Testis (tissue), 2 donors: ENCODE measurements at regions not wholly inside any gene's neighbourhood (a gene's known extent, or its start where the extent isn't known, plus 50 kb on each side); places are given as distances from the start of the nearest gene placed in this dataset.
"Not testable (repeated sequence)": the region's sequence is repeated elsewhere in the genome, so short reads cannot be mapped to it uniquely, and the experiment has no call there.

Experiments used
- CTCF ChIP-seq, 3 experiments: fragments of 450-650 bp in 2 of 3; fragments of 200-600 bp in 1 of 3; sonication (generic) in 1 of 3; IDR thresholded peaks; one replicate each; pipeline ENCODE4 v1.5.1; 2016 to 2019; ENCODE audit warnings: antibody characterized with exemption in 3 of 3, mild to moderate bottlenecking in 2 of 3, moderate library complexity in 1 of 3
- POLR2A ChIP-seq: fragments of 450-650 bp; IDR thresholded peaks from one replicate; pipeline ENCODE4 v1.6.1; 2017; ENCODE audit warnings: antibody characterized with exemption, mild to moderate bottlenecking, moderate library complexity

- not testable (repeated sequence) for TF ChIP-seq CTCF (IDR thresholded peaks at IDR 0.05); POLR2A
Observed at GRCh38 chrX:63145526-63145925, 205.6 kb downstream of the SPIN4 start.
